GM04504 (cell line): ENCODE measurements at regions not wholly inside any gene's neighbourhood (a gene's known extent, or its start where the extent isn't known, plus 50 kb on each side); places are given as distances from the start of the nearest gene placed in this dataset.
A peak's percentile ranks its signal among the peaks of the same experiment; 100 is the strongest.

Experiments used
- DNase-seq: peaks from one replicate; pipeline ENCODE4 v3.0.0-alpha.2; 2012; ENCODE audit warnings: low read depth

DNA sequence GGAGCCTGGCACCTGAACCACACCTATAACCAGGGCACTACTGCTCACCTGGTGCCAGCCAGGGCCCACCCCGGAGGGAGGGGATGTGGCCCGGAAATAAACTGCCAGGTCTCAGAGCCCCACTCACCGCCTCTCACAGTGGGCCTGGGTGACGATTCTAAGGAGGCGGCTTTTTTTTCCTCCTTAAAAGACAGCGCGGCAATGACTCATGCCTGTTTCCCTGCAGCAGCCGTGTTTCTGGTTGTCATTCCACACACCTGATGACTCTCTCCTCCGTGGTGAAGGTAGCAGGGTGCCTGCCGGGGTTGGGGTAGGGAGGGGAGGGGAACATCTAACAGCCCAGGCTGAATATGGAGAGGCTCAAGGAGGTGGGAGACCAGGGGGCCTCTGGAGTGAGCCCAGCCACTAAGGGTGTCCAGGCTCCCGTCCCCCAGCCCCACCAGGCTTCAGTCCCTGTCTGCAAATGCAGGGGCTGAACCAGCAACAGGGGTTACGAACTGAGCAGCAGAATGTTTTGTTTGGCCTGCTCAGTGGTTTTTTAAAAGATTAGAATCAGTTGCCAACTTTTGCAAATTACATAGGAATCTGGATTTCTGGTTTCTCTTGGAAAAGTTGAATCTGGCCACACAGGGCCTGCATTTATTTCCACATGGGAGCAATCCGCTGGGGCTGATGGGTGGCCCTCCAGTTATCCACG is 127.3 kb upstream of the LINGO1 start:
- DNase-seq: no peak

DNA sequence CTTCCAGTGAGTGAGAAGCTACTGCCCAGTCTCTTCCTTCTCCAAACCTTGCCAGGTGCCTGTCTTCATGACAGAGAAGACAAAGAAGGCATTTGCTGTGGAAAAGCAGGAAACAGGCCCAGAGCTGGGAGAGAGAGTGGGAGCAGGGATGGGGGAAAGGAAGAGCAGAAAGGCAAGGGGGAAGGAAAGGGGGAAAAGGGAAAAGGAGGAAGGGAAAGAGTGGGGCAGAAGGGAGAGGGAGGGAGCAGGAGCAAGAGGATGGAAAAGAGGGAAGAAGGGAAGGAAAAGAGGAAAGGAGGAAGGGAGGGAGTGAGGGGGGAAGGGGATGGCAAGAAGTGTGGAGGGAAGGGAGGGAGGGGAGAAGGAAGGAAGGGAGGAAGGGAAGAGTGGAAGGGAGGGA is 121.2 kb upstream of the LINGO1 start:
- no peak for DNase-seq

DNA sequence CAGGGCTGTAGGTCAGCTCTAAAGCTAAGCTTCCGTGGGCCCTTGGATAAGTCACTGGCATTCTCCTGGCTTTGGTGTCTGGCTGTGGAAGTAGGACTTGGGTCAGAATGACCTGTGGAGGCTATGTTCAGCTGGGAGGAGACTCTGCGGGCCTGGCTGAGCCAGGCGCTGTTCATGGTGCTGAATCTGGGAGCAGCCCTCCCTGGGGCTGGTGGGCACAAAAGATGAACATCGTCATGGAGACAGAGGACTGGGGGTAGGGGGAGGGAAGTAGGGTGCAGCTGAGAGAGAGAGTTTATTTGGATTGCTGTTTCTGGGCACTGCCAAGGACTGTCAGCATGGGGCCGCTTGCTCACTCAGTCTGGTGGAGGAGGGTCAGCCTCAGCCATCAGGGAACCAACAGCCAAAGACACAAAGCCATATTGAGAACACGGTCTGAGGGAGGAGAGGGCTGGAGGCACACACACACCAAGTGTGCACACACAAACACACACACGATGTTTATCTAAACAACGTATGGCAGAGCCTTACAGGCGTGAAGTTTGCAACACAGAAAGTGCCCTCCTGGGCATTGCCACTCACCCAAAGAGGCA is 120.7 kb upstream of the LINGO1 start:
- peak; percentile 0 for DNase-seq

DNA sequence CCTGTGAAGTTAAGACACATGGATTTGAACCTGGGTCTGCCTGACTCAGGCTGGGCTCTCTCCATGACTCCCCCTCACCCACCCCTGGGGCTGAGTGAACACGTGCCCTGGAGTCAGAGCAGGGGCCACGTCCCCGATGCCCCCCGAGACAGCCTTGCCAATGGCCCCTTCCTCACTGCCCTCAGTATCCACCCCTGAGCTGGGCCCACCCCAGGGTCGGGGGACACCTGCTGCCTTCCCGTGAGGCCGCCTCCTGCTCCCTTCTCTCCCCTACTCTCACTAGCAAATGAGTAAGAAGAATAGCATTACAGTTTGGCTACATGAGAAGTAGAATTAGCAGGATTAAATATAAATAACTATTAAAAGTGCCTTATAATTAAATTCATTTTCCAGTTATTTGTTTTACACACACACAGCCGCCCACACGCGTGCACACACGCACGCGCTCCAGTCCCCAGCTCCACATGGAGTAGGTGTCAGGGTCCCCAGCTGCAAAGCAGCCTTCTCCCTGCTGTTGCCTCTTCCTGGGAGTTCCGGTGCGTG is 117.4 kb upstream of the LINGO1 start:
- no peak for DNase-seq

DNA sequence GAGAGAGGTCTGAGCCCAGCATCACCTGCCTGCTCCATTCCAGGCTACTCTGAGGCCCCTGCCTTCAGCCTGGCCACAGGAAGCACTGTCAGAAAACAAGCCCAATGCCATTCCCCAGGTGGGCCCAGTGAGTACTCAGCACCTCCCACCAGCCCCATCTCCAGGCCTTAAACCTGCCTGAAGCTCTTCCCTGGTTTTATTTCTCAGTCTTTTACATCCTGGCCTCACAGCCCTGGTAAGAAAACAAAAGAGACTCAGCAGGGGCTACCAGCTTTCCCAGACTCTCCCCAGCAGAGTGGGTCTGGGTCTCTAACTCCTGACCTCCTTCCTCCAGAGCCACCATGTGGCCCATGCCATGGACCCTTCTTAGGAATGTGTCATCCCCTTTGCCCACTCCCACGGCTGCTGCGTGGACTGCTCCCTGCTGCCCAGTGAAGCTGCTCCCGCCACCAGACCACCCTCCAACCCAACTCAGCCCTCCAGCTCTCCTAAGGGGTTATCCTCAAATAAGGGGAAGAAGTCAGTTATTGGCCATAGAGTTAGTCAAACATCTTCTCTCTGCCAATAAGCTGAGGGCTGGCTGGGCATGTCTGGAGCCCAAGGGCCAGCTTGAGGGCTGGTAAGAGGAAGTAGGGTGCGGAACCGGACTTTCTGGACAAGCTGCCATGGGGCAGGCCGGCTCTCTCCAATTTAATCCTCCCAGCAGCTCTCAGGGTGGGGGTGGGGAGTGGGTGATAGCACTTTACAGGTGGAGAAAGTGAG is 116.7 kb upstream of the LINGO1 start:
- no peak for DNase-seq

DNA sequence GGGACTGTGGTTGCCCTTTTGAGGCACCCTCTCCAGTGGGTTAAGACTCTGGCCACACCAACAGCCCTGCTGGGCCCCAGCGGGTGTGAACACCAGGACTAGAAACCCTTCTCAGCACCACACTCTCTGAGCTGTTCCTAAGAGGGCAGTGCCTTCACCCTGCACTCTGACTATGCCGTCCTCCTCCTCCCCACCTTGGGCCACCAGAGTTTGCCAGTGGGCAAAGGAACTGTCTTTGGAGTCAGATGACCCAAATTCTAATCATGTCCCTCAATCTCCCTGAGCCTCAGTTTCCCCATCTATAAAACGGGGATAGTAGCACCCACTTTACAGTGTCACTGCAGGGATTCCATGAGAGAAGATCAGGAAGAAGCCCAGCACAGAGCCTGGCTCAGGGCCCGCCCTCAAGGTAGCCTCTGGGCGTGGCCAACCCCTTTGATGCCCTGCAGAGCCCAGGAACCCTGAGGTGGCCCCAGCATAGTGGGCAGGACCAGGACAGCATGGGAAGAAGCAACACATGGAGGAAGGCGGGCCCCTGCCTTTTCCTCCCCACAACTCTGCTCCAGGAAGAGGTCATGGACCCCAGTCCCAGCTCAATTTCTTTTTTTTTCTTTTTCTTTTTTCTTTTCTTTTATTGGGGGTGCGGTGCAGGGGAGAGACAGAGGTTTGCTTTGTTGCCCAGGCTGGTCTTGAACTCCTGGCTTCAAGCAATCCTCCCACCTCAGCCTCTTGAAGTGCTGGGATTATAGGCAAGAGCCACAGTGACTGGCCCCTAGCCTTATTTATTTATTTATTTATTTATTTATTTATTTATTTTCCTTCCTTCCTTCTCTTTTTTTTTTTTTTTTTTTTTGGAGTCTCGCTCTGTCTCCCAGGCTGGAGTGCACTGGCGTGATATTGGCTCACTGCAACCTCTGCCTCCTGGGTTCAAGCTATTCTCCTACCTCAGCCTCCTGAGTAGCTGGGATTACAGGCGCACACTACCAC is 115.7 kb upstream of the LINGO1 start:
- no peak for DNase-seq

DNA sequence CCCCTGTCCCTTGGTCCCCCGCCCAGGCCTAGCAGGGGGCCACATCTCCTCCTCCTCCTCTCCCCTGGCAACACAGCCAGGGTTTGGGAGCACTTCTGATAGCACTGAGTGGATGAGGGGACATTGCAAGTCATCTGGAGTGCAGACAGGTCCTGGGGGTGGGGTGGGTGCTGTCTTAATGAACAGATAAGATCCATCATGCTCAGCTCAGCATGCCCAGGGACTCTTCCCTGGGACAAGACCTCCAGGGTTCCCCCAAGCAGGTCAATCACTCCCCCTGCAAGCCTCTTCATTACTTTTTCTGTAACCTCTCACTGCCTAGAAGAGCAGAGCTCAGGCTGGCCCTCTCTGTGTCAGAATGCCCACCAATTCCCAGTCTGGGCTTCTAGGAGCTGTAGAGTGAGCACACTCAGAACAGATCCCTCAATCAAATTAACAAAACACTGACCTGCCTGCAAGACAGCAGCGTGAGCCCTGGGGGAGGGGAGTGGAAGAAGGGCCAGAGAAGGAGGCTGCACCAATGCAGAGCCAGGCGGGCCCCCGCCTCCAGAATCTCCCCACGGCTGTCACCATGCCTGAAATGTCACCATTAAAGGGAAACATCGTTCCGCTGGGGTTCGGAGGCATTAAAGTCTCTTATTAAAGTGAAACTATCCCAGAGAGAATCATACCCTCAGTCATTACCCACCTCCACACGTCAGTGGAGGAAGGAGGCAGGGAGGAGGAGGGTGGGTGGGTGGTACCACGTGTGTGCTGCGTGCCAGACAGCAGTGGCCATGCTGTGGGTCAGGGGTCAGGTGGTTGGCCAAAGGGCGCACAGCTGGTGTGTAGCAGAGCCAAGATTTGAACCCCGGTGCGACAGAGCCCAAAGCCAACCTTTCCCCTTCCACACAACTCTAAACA is 114.7 kb upstream of the LINGO1 start:
- DNase-seq: no peak

DNA sequence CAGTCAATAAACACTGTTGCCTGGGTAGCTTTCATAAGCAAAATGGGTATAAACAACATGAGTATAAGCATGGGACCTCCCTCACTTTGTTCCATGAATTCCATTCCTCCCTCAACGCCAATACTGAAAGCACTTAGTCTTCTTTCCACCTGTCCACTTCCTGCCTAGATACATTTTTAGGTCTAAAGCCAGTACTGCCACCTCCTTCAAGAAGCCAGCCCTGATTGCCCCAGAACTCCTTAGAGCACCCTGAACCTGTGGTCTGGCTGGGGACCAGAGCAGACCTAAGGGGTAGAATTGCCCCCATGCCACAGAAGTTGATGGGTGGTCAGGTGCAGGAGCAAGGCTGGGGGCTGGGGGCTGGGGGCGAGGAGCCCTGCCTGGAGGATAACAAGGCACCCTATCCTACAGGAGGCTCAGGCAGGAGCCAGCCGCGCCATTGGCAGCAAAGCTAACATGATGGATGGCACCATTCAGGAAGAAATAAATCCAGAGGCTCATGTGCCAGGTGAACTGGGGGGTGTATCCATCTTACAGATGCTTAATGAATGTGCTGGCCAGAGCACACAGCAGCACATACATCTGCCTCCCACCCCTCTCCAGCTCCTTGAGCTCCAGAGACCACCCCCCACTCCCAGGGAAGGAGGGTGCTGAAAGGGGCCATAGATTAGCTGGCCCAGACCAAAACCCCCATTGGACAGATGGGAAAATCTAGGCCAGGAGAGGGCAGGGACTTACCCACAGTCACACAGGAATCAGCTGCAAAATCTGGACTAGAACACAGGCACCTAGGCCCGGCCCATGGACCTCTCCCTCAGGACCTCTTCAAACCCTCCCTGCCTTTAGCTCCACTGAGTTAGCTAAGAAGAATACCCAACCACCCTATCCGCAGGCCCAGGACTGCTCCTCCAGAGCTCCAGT is 113.8 kb upstream of the LINGO1 start:
- no peak for DNase-seq

DNA sequence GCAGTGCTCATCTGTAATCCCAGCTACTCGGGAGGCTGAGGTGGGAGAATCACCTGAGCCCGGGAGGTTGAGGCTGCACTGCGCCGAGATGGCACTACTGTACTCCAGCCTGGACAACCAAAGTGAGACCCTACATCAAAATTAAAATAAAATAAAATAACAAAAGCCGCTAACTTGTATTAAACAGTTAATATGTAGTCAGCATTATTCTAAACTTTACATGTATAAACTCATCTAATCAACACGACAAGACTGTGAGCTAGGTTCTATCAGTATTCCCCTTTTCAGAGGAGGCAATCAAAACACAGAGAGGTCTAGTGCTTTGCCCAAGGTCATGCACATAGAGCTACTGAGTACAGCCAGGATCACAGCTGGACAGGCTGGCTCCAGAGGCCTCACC is 111.7 kb upstream of the LINGO1 start:
- DNase-seq: no peak

DNA sequence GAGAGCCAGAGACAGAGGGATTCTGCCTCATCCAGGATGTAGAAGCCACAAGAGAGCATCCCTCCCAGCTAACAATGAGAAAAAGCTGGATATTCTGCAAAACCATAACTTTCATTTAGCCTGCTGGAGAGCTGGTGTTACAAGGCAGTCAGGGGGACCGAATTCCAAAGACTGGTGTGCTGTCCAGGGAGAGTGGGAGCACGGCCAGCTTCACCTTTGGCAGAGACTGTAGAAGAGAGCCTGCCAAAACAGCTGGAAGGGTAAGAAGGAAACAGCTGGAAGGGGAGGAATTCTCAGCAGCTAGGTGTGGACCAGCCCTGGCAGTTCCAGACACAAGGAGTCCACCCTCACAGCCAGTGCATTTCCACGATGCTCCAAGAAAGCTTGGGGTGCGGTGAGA is 109.9 kb upstream of the LINGO1 start:
- DNase-seq: no peak

DNA sequence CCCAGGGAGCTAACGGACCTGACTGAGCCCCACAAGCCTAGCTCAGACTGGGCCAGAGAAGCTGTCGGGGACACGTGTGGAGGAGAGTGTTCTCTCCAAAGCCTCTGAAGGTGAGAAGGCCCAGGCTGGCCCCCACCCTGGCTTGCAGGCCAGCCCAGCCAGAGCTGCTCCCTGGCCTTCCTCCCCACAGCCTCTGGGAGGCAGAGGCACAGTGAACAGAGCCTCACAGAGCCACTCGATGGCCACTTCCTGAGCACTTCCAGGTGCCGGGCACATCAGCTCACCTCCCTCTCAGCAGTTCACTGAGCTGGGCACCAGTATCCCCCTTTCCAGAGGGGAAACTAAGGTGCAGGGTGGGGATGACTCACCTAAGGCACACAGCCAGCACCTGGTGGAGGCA is 109.4 kb upstream of the LINGO1 start:
- no peak for DNase-seq

DNA sequence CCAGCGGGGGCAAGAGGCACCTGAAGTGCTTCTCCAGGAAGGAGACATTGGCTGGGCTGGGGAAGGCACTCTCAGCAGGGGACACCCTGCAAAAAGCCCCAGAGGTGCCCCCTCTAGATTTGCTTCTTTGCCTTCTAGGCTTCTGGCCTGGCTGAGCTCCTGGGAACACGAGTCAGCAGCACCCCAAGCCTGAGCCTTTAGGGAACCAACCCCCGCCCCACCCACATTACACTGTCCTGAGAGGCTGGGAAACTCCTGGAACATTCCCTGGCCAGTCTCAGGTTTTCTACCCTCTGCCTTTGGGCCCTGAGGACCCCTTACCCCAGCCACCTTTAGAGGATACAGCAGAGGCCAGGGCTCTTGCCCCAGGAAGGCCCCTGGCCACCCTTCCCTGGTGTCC is 108.4 kb upstream of the LINGO1 start:
- DNase-seq: no peak

DNA sequence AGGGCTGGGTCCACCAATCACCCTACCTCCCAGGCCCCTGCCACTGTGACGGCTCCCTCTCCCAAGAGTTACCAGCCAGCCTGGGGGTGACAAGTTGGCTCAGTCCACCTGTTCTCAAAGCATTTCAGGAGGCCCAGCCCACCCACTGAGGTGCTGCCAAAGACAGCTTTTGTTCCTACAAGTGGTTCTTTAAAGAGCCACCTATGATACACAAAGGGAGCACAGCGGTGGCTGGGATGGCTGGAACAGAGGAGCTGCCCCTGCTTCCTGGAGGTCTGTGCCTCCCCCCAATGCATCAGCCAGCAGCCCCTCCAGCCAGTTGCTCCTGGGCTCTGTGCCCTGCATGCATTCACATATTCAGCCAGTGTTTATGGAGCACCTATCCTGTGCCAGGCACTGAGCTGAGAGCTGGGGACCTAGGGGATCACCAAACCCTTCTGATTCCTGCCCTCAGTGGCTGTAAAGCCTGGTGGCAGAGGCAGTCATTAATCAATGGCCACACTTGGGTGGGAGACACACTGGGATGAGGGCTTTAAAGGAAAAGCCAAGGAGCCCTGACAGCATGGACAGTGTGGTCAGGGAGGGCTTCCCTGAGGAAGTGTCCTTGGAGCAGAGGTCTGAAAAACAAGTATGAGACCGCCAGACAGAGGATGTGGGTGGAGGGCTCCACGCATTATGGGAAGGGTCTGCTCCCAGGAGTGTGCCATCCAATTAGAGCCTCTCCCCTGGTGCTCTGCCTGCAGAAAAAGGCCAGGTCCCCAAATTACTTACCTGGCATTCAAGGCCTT is 107.1 kb upstream of the LINGO1 start:
- no peak for DNase-seq

DNA sequence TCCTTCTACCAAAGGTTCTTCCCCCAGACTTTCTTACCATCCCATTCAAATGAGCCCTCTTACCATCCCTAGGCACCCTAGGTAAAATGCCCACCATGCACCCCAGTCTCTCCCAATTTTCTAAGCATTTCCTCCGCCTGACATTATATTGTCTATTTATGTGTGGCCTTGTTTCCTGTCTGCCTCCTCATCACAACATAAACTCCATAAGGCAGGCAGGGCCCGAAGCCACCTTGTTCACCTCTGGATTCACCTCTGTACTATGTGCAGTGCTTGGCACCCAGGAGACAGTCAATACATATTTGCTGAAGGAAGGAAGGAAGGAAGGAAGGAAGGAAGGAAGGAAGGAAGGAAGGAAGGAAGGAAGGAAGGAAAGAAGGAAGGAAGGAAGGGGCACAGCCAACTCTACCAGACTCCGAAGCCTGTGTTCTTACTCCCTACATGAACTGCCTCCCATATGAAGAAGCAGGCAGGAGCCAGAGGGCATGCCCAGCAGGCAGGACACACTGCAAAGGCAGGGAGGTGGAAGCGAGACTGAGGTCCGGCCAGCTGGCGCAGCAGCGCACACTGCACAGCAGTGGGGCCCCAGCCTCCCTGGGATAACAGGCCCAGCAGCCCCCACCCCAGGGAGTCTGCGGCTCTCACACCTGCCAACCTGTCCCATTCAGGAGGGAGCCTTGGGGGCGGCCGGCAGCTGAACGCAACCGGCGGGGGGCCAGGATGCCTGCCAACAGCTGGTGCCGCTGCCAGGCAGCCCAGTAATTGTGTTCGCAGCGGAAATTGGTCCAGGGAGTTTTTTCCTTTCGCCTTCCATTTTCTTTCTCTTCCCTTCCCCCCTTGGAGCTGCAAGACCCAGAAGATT is 106.0 kb upstream of the LINGO1 start:
- no peak for DNase-seq

DNA sequence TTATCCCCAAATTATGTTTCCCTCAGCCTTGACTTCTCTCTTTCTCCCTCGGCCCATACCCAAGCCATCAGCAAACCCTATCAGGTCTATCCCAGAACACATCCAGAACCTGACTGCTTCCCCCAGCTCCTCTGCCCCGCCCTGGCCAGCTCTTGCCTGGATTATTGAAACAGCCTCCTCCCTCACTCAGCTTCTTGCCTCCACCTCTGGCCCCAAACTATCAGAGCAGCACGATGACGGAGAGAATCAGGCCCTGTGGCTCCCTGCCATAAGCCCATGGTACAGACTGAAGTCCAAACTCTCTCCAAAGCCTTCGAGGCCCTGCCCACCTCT is 105.3 kb upstream of the LINGO1 start:
- DNase-seq: no peak

DNA sequence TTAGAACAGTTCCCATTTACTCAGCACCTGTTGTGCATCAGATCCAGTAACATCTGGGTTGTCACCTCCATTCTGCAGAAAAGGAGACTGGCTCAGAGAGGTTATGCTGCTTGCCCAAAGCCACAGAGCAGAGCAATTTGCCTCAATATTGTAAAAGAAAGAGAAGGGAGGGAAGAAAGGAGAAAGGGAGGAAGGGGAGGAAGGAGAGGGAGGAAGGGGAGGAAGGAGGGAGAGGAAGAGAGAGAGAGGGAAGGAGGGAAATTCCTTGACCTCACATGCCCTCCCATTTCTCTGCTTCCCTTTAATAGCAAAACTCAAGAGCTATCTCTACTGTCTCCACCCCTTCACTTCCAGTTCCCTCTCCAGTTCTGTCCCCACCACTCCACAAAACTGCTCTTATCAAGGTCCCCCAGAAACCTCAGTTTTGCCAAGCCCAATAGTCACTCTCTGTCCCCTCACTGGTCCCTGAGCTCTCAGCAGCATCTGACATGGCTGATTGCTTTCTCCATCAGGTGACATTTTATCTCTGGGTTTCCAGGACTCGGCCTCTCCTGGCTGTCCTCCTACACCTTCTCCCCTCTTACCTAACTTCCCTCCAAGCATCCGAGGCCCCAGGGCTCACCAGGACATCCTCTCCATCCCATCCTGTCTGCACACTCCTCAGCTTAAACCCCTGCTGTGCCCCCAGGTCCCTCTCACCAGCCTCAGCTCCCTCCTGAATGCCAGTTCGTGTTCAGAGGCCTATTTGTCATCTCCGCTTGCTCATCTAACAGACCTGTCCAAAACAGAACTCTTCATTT is 104.7 kb upstream of the LINGO1 start:
- DNase-seq: no peak

DNA sequence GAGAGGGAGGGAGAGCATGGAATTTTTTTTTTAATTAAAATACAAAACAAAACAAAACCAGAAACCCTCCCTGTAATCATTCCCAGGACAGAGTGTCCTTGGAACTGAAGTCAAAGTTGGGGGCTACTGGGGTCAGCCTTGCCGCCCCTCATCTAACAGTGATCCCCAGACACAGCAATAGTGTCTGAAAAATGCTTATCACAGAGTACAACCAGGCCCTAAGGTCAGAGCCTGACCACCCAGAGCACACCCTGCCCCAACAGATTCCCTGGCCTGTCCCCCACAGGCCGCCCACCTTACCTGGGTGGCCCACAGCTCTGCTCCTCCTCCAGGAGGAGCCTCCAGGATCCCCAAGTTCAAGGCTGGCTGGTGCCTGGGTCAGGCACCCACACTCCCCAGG is 101.6 kb upstream of the LINGO1 start:
- no peak for DNase-seq
